Kidney (tissue), 13 donors: ENCODE measurements at regions not wholly inside any gene's neighbourhood (a gene's known extent, or its start where the extent isn't known, plus 50 kb on each side); places are given as distances from the start of the nearest gene placed in this dataset.

Experiments used
- DNase-seq, 5 donors: peaks; one replicate each; pipeline ENCODE4 v3.0.0-alpha.2; 2013 to 2020
- FAIRE-seq: peaks from 2 replicates; lab custom pipeline; 2012; peaks lifted over from hg19 to GRCh38; lab: Jason Lieb, UNC
- H3K27ac ChIP-seq, 2 donors: one replicate each; pipeline ENCODE4 v1.7.0; 2013; ENCODE audit warnings: low read depth in 2 of 2, low read length in 2 of 2, inconsistent platforms in 1 of 2
- H3K27me3 ChIP-seq: one replicate; pipeline ENCODE4 v1.7.1; 2013; ENCODE audit warnings: low read length, inconsistent platforms; ENCODE audit not compliant: control insufficient read depth, insufficient read depth
- H3K36me3 ChIP-seq, 3 donors: one replicate each; pipeline versions ENCODE4 v1.7.0 to v1.7.1; 2013; ENCODE audit warnings: low read length in 3 of 3, control low read depth in 1 of 3, inconsistent platforms in 1 of 3; ENCODE audit not compliant: insufficient read depth in 3 of 3, control insufficient read depth in 2 of 3
- H3K4me1 ChIP-seq, 3 donors: one replicate each; pipeline versions ENCODE4 v1.7.0 to v1.7.1; 2013; ENCODE audit warnings: low read length in 3 of 3, inconsistent platforms in 1 of 3, low read depth in 1 of 3; ENCODE audit not compliant: control insufficient read depth in 2 of 3, insufficient read depth in 2 of 3
- H3K4me3 ChIP-seq, 3 donors: one replicate each; pipeline versions ENCODE4 v1.7.0 to v1.8.1; 2013; ENCODE audit warnings: low read length in 3 of 3, control low read depth in 1 of 3, inconsistent platforms in 1 of 3
- H3K9ac ChIP-seq, 3 donors: one replicate each; pipeline versions ENCODE4 v1.7.0 to v1.7.1; 2013; ENCODE audit warnings: low read length in 3 of 3, control low read depth in 1 of 3, inconsistent platforms in 1 of 3
- H3K9me3 ChIP-seq, 3 donors: one replicate each; pipeline versions ENCODE4 v1.7.0 to v1.7.1; 2013; ENCODE audit warnings: low read length in 3 of 3, control low read depth in 1 of 3, inconsistent platforms in 1 of 3; ENCODE audit not compliant: control insufficient read depth in 2 of 3, insufficient read depth in 1 of 3
- intact Hi-C: fragments of 100-400 bp; cut with DNase I; formaldehyde crosslinking; loops from one replicate; pipeline ENCODE4 v1.11.1; 2022
- TF ChIP-seq, protein P1 (sequence below): IDR thresholded peaks from 3 replicates; pipeline ENCODE4 v1.5.1; 2012; ENCODE audit warnings: mild to moderate bottlenecking, moderate library complexity, borderline replicate concordance; ENCODE audit not compliant: insufficient read depth; ENCODE audit errors: extremely low read depth
- donor health status: control.
- donor health status: control.
- donor health status: control.
- donor health status: control.
- donor health status: control.
- donor health status: DM: yes; HTN: yes; CAD: no.
- donor health status: Normal renal cell carcinoma (clear cell type).

DNA sequence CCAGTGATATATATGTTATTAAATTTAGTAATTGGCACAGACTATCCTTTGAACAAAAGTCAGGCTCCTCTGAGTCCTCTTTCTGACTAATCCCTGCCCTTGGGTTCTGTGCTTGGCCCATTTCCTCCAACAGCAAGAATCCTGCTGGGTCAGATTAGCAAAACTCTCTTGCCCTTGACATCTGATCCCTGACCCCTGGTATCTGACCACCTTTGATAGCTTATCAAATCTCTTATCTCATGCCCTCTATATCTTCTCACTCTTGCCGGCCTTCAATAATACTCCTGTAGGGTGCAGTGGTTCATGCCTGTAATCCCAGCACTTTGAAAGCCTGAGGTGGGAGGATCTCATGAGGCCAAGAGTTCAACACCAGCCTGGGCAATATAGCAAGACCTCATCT lies 245.5 kb upstream of the FAM47A start:
- Histone ChIP-seq H3K9ac (no peak overlapping the region), H3K9me3 (no peaks in the 10 kb centered on the region), H3K4me3 (no peak overlapping the region), H3K27me3 (no peaks in the 10 kb centered on the region), H3K27ac (no peak overlapping the region), H3K36me3 (no peaks in the 10 kb centered on the region), H3K4me1 (no peaks in the 10 kb centered on the region)
- intact Hi-C loops, result no loop called here
- FAIRE-seq, result no peak
- TF ChIP-seq, protein P1, sequence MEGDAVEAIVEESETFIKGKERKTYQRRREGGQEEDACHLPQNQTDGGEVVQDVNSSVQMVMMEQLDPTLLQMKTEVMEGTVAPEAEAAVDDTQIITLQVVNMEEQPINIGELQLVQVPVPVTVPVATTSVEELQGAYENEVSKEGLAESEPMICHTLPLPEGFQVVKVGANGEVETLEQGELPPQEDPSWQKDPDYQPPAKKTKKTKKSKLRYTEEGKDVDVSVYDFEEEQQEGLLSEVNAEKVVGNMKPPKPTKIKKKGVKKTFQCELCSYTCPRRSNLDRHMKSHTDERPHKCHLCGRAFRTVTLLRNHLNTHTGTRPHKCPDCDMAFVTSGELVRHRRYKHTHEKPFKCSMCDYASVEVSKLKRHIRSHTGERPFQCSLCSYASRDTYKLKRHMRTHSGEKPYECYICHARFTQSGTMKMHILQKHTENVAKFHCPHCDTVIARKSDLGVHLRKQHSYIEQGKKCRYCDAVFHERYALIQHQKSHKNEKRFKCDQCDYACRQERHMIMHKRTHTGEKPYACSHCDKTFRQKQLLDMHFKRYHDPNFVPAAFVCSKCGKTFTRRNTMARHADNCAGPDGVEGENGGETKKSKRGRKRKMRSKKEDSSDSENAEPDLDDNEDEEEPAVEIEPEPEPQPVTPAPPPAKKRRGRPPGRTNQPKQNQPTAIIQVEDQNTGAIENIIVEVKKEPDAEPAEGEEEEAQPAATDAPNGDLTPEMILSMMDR, result no peak
- DNase-seq, result no peak

DNA sequence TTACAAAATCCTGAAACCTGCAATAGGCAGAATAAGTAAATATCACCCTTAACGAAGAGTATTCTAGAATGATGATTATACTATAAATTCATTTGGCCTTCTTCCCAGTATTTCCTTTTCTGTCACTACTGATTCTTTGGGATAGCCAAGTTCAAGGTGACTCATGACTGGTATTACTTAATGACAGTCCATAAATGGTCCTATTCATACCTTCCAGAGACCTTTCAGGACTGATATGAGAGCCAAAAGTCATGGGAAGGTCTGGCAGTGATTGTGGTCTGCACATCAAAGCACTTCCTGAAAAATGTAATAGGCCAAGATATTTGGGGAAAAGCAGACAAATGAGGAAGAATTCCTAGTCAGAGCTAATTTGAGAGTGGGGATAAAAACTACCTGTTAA lies 239.6 kb upstream of the FAM47A start:
- Histone ChIP-seq H3K9ac (no peak overlapping the region), H3K36me3 (no peaks in the 10 kb centered on the region), H3K27ac (no peak overlapping the region), H3K4me3 (no peak overlapping the region), H3K9me3 (no peaks in the 10 kb centered on the region), H3K4me1 (no peaks in the 10 kb centered on the region), H3K27me3 (no peaks in the 10 kb centered on the region)
- TF ChIP-seq, protein P1, result no peak
- intact Hi-C loops, result no loop called here
- FAIRE-seq (no peak), DNase-seq (no peak)

DNA sequence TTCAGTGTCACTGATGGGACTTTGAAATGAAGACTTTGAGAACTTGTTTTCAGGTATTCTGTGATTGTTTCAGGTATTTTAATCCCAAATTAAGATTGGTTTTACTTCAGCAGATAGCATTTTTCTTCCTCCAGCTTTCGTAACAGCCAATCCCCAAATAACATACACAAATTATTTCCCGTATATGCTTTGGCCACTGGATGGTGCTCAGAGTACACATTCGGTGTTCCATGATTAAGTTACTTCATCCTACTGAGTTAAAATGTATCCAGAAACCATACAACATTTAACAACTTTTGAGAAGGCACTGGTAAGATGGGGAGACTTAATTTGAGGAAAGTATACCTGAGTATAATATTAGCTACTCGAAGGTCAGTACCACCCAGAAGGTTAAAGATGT lies 233.4 kb upstream of the FAM47A start:
- DNase-seq, result peak in 3 of 5 donors; percentile 13 to 67 (median 39)
- Histone ChIP-seq H3K27me3 (no peaks in the 10 kb centered on the region), H3K36me3 (no peaks in the 10 kb centered on the region), H3K9ac (no peak overlapping the region), H3K27ac (no peak overlapping the region), H3K4me1 (no peaks in the 10 kb centered on the region), H3K4me3 (no peak overlapping the region), H3K9me3 (no peaks in the 10 kb centered on the region)
- no peak for FAIRE-seq
- intact Hi-C loops, result no loop called here
- TF ChIP-seq, protein P1, result peak; percentile 13
